Activated T-helper 2 cell treated with anti-CD3 and anti-CD28 coated beads, Interferon-gamma antibody, Interleukin-2, Interleukin-4, amounts not matched to agents 10 μg/mL and 5 μg/mL and 100 μg/mL, durations not matched to agents 14 hours and 24 hours and 36 hours (primary cell): ENCODE measurements at regions not wholly inside any gene's neighbourhood (a gene's known extent, or its start where the extent isn't known, plus 50 kb on each side); places are given as distances from the start of the nearest gene placed in this dataset.
"Not testable (repeated sequence)": the region's sequence is repeated elsewhere in the genome, so short reads cannot be mapped to it uniquely, and the experiment has no call there.

Experiments used
- DNase-seq: peaks from one replicate; pipeline ENCODE4 v3.0.0; 2021; ENCODE audit warnings: low spot score
- H3K27ac Mint-ChIP-seq: one replicate; pipeline ENCODE4 v1.8.0; 2021; ENCODE audit warnings: mixed read lengths
- H3K27me3 Mint-ChIP-seq: one replicate; pipeline ENCODE4 v1.8.0; 2021; ENCODE audit warnings: low read depth, mixed read lengths
- H3K36me3 Mint-ChIP-seq: one replicate; pipeline ENCODE4 v1.8.0; 2021; ENCODE audit warnings: low read depth, mixed read lengths
- H3K4me1 Mint-ChIP-seq: one replicate; pipeline ENCODE4 v1.8.0; 2021; ENCODE audit warnings: low read depth, mixed read lengths
- H3K4me3 Mint-ChIP-seq: one replicate; pipeline ENCODE4 v1.8.0; 2021; ENCODE audit warnings: low read depth, mild to moderate bottlenecking, moderate library complexity, mixed read lengths
- H3K9me3 Mint-ChIP-seq: one replicate; pipeline ENCODE4 v1.8.0; 2021; ENCODE audit warnings: mixed read lengths
- intact Hi-C: fragments of 100-400 bp; cut with micrococcal nuclease; formaldehyde crosslinking; loops from one replicate; pipeline ENCODE4 v1.15.1; 2023

- H3K4me1 Mint-ChIP-seq, H3K27ac Mint-ChIP-seq, intact Hi-C loops, H3K4me3 Mint-ChIP-seq, H3K36me3 Mint-ChIP-seq, DNase-seq, H3K27me3 Mint-ChIP-seq: not testable (repeated sequence)
- H3K9me3 Mint-ChIP-seq: peaks cover 54% of the 10 kb centered on the region
Observed at GRCh38 chr21:9727187-9727586, 794.2 kb upstream of the TPTE start.

- peaks cover 54% of the 10 kb centered on the region for H3K9me3 Mint-ChIP-seq
- H3K27ac Mint-ChIP-seq, H3K4me1 Mint-ChIP-seq, H3K4me3 Mint-ChIP-seq, H3K36me3 Mint-ChIP-seq, DNase-seq, H3K27me3 Mint-ChIP-seq, intact Hi-C loops: not testable (repeated sequence)
Observed at GRCh38 chr21:9728219-9728992, 793.0 kb upstream of the TPTE start.

GRCh38 chr21:9730866-9731265, 790.5 kb upstream of the TPTE start:
- no peaks in the 10 kb centered on the region for H3K4me1 Mint-ChIP-seq

GRCh38 chr21:9731317-9731716, 790.1 kb upstream of the TPTE start:
- H3K4me3 Mint-ChIP-seq, H3K27me3 Mint-ChIP-seq, intact Hi-C loops, H3K4me1 Mint-ChIP-seq, H3K36me3 Mint-ChIP-seq, DNase-seq, H3K27ac Mint-ChIP-seq: not testable (repeated sequence)
- H3K9me3 Mint-ChIP-seq: peaks cover 33% of the 10 kb centered on the region

More at GRCh38 chr21:9730866-9731265, 790.5 kb upstream of the TPTE start:
- intact Hi-C loops: no loop called here
- Mint-ChIP-seq H3K36me3 (no peaks in the 10 kb centered on the region), H3K27ac (no peak overlapping the region), H3K9me3 (peaks cover 38% of the 10 kb centered on the region), H3K27me3 (no peaks in the 10 kb centered on the region), H3K4me3 (no peak overlapping the region)
- no peak for DNase-seq

- H3K27ac Mint-ChIP-seq, H3K4me1 Mint-ChIP-seq, H3K27me3 Mint-ChIP-seq, DNase-seq, H3K4me3 Mint-ChIP-seq, H3K36me3 Mint-ChIP-seq, intact Hi-C loops: not testable (repeated sequence)
- H3K9me3 Mint-ChIP-seq: peaks cover 21% of the 10 kb centered on the region
Observed at GRCh38 chr21:9732605-9733004, 788.8 kb upstream of the TPTE start.

- intact Hi-C loops, H3K36me3 Mint-ChIP-seq, H3K4me3 Mint-ChIP-seq, H3K27me3 Mint-ChIP-seq, H3K27ac Mint-ChIP-seq, DNase-seq, H3K4me1 Mint-ChIP-seq: not testable (repeated sequence)
- H3K9me3 Mint-ChIP-seq: peaks cover 19% of the 10 kb centered on the region
Observed at GRCh38 chr21:9733761-9734558, 787.4 kb upstream of the TPTE start.

- Mint-ChIP-seq H3K27me3 (no peaks in the 10 kb centered on the region), H3K4me1 (no peaks in the 10 kb centered on the region)
- intact Hi-C loops: no loop called here
Observed at GRCh38 chr21:9735421-9735961, 785.9 kb upstream of the TPTE start.

GRCh38 chr21:9737301-9737700, 784.1 kb upstream of the TPTE start:
- not testable (repeated sequence) for H3K4me1 Mint-ChIP-seq, H3K36me3 Mint-ChIP-seq, H3K27ac Mint-ChIP-seq

More at GRCh38 chr21:9735421-9735961, 785.9 kb upstream of the TPTE start:
- Mint-ChIP-seq H3K4me3 (no peak overlapping the region), H3K9me3 (peaks cover 26% of the 10 kb centered on the region), H3K27ac (no peak overlapping the region), H3K36me3 (no peaks in the 10 kb centered on the region)
- no peak for DNase-seq

GRCh38 chr21:9737871-9738515, 783.4 kb upstream of the TPTE start:
- DNase-seq, H3K27me3 Mint-ChIP-seq, H3K4me3 Mint-ChIP-seq, H3K36me3 Mint-ChIP-seq, intact Hi-C loops, H3K4me1 Mint-ChIP-seq, H3K27ac Mint-ChIP-seq: not testable (repeated sequence)
- peaks cover 42% of the 10 kb centered on the region for H3K9me3 Mint-ChIP-seq

More at GRCh38 chr21:9737301-9737700, 784.1 kb upstream of the TPTE start:
- H3K27me3 Mint-ChIP-seq, DNase-seq, intact Hi-C loops, H3K4me3 Mint-ChIP-seq: not testable (repeated sequence)
- peaks cover 41% of the 10 kb centered on the region for H3K9me3 Mint-ChIP-seq

- H3K27ac Mint-ChIP-seq: no peak overlapping the region
Observed at GRCh38 chr21:9738527-9738926, 782.9 kb upstream of the TPTE start.

GRCh38 chr21:9739240-9739639, 782.1 kb upstream of the TPTE start:
- H3K27me3 Mint-ChIP-seq: no peaks in the 10 kb centered on the region
- H3K4me1 Mint-ChIP-seq: no peaks in the 10 kb centered on the region
- DNase-seq: no peak
- H3K4me3 Mint-ChIP-seq: no peak overlapping the region
- no peak overlapping the region for H3K27ac Mint-ChIP-seq
- H3K9me3 Mint-ChIP-seq: peaks cover 42% of the 10 kb centered on the region
- intact Hi-C loops: no loop called here
- no peaks in the 10 kb centered on the region for H3K36me3 Mint-ChIP-seq

More at GRCh38 chr21:9738527-9738926, 782.9 kb upstream of the TPTE start:
- Mint-ChIP-seq H3K4me1 (no peaks in the 10 kb centered on the region), H3K36me3 (no peaks in the 10 kb centered on the region), H3K4me3 (no peak overlapping the region), H3K9me3 (peaks cover 42% of the 10 kb centered on the region), H3K27me3 (no peaks in the 10 kb centered on the region)
- DNase-seq: no peak
- intact Hi-C loops: no loop called here

- H3K4me1 Mint-ChIP-seq, intact Hi-C loops, H3K27ac Mint-ChIP-seq, DNase-seq, H3K4me3 Mint-ChIP-seq, H3K27me3 Mint-ChIP-seq, H3K36me3 Mint-ChIP-seq: not testable (repeated sequence)
- peaks cover 42% of the 10 kb centered on the region for H3K9me3 Mint-ChIP-seq
Observed at GRCh38 chr21:9740177-9740941, 781.0 kb upstream of the TPTE start.
